ENCODE measurements at regions not wholly inside any gene's neighbourhood (a gene's known extent, or its start where the extent isn't known, plus 50 kb on each side); places are given as distances from the start of the nearest gene placed in this dataset.
"Not testable (repeated sequence)": the region's sequence is repeated elsewhere in the genome, so short reads cannot be mapped to it uniquely, and the experiment has no call there.

- not testable (repeated sequence) for DNase-seq (ENCODE audit: low read depth in 2 of 3, low spot score in 1 of 3)
Observed at GRCh38 chr14:106768972-106769700, 1242.8 kb downstream of the TMEM121 start.

GRCh38 chr14:106770158-106770672, 1243.8 kb downstream of the TMEM121 start:
- DNase-seq (ENCODE audit: low read depth in 2 of 3, low spot score in 1 of 3): not testable (repeated sequence)

- DNase-seq (ENCODE audit: low read depth in 2 of 3, low spot score in 1 of 3): peak; percentile 64 to 79 (median 65)
Observed at GRCh38 chr14:106774889-106775480, 1248.6 kb downstream of the TMEM121 start.

GRCh38 chr14:106776395-106776983, 1250.1 kb downstream of the TMEM121 start:
- no peak for DNase-seq (ENCODE audit: low read depth in 2 of 3, low spot score in 1 of 3)

GRCh38 chr14:106778986-106779385, 1252.6 kb downstream of the TMEM121 start:
- DNase-seq (ENCODE audit: low read depth in 2 of 3, low spot score in 1 of 3): no peak

- no peak for DNase-seq (ENCODE audit: low read depth in 2 of 3, low spot score in 1 of 3)
Observed at GRCh38 chr14:106786697-106787096, 1260.3 kb downstream of the TMEM121 start.

GRCh38 chr14:106787626-106788025, 1261.2 kb downstream of the TMEM121 start:
- DNase-seq (ENCODE audit: low read depth in 2 of 3, low spot score in 1 of 3): no peak

GRCh38 chr14:106788534-106788933, 1262.2 kb downstream of the TMEM121 start:
- no peak for DNase-seq (ENCODE audit: low read depth in 2 of 3, low spot score in 1 of 3)

- DNase-seq (ENCODE audit: low read depth in 2 of 3, low spot score in 1 of 3): no peak
Observed at GRCh38 chr14:106789318-106789717, 1262.9 kb downstream of the TMEM121 start.

- DNase-seq (ENCODE audit: low read depth in 2 of 3, low spot score in 1 of 3): peak; percentile 67 to 82 (median 75)
Observed at GRCh38 chr14:106790189-106791036, 1264.0 kb downstream of the TMEM121 start.

- DNase-seq (ENCODE audit: low read depth in 2 of 3, low spot score in 1 of 3): no peak
Observed at GRCh38 chr14:106792543-106792942, 1266.2 kb downstream of the TMEM121 start.

GRCh38 chr14:106798166-106798565, 1271.8 kb downstream of the TMEM121 start:
- DNase-seq (ENCODE audit: low read depth in 2 of 3, low spot score in 1 of 3): not testable (repeated sequence)

- DNase-seq (ENCODE audit: low read depth in 2 of 3, low spot score in 1 of 3): no peak
Observed at GRCh38 chr14:106802413-106803364, 1276.3 kb downstream of the TMEM121 start.

- DNase-seq (ENCODE audit: low read depth in 2 of 3, low spot score in 1 of 3): no peak
Observed at GRCh38 chr14:106803379-106803778, 1277.0 kb downstream of the TMEM121 start.

- no peak for DNase-seq (ENCODE audit: low read depth in 2 of 3, low spot score in 1 of 3)
Observed at GRCh38 chr14:106807493-106807892, 1281.1 kb downstream of the TMEM121 start.

GRCh38 chr14:106808458-106808857, 1282.1 kb downstream of the TMEM121 start:
- DNase-seq (ENCODE audit: low read depth in 2 of 3, low spot score in 1 of 3): no peak

- DNase-seq (ENCODE audit: low read depth in 2 of 3, low spot score in 1 of 3): no peak
Observed at GRCh38 chr14:106808907-106809306, 1282.5 kb downstream of the TMEM121 start.

GRCh38 chr14:106809615-106810014, 1283.2 kb downstream of the TMEM121 start:
- no peak for DNase-seq (ENCODE audit: low read depth in 2 of 3, low spot score in 1 of 3)

- not testable (repeated sequence) for DNase-seq (ENCODE audit: low read depth in 2 of 3, low spot score in 1 of 3)
Observed at GRCh38 chr14:106810168-106810567, 1283.8 kb downstream of the TMEM121 start.

GRCh38 chr14:106811162-106811561, 1284.8 kb downstream of the TMEM121 start:
- DNase-seq (ENCODE audit: low read depth in 2 of 3, low spot score in 1 of 3): no peak

Data from stimulated activated CD4-positive, alpha-beta T cell treated with anti-CD3 and anti-CD28 coated beads, Interleukin-12 subunit alpha, Interleukin-12 subunit beta, amount 100 ng/mL, for 48 hours (primary cell).